H9 (cell line): ENCODE measurements at regions not wholly inside any gene's neighbourhood (a gene's known extent, or its start where the extent isn't known, plus 50 kb on each side); places are given as distances from the start of the nearest gene placed in this dataset.

Experiments used
- DNase-seq: peaks from one replicate; pipeline ENCODE4 v3.0.0-alpha.2; 2017
- H2AFZ ChIP-seq: one replicate; pipeline ENCODE4 v1.6.1; 2013; ENCODE audit warnings: mild to moderate bottlenecking, low read length, control low read depth, moderate library complexity
- H2AK5ac ChIP-seq: 2 replicates; pipeline ENCODE4 v1.6.1; 2013; ENCODE audit warnings: low read length, control low read depth, mixed read lengths; ENCODE audit not compliant: insufficient read length
- H2BK120ac ChIP-seq: one replicate; pipeline ENCODE4 v1.6.1; 2013; ENCODE audit warnings: low read depth, mild to moderate bottlenecking, low read length, control low read depth, inconsistent platforms; ENCODE audit not compliant: poor library complexity, severe bottlenecking
- H2BK12ac ChIP-seq: 2 replicates; pipeline ENCODE4 v1.6.1; 2013; ENCODE audit warnings: low read length, control low read depth, mixed read lengths, low read depth; ENCODE audit not compliant: insufficient read length
- H2BK15ac ChIP-seq: 2 replicates; pipeline ENCODE4 v1.6.1; 2013; ENCODE audit warnings: low read depth, low read length, control low read depth
- H2BK20ac ChIP-seq: one replicate; pipeline ENCODE4 v1.6.1; 2013; ENCODE audit warnings: low read depth, mild to moderate bottlenecking, low read length, control low read depth, inconsistent platforms; ENCODE audit not compliant: poor library complexity, severe bottlenecking
- H2BK5ac ChIP-seq: 2 replicates; pipeline ENCODE4 v1.6.1; 2013; ENCODE audit warnings: low read length, control low read depth, mixed read lengths; ENCODE audit not compliant: insufficient read length
- H3K14ac ChIP-seq: 2 replicates; pipeline ENCODE4 v1.6.1; 2013; ENCODE audit warnings: low read length, control low read depth; ENCODE audit not compliant: insufficient read depth
- H3K18ac ChIP-seq: 2 replicates; pipeline ENCODE4 v1.6.1; 2013; ENCODE audit warnings: low read depth, mild to moderate bottlenecking, mixed read lengths, low read length, control low read depth; ENCODE audit not compliant: insufficient read length
- H3K23ac ChIP-seq: 2 replicates; pipeline ENCODE4 v1.6.1; 2013; ENCODE audit warnings: low read length, control low read depth, mixed read lengths, low read depth; ENCODE audit not compliant: insufficient read length
- H3K23me2 ChIP-seq: 2 replicates; pipeline ENCODE4 v1.6.1; 2013; ENCODE audit warnings: low read depth, mild to moderate bottlenecking, mixed read lengths, low read length, control low read depth; ENCODE audit not compliant: insufficient read length, poor library complexity, severe bottlenecking
- H3K27ac ChIP-seq: 2 replicates; pipeline ENCODE4 v1.5.1; 2013; ENCODE audit warnings: low read length, control low read depth, mixed read lengths, low read depth; ENCODE audit not compliant: insufficient read length
- H3K27me3 ChIP-seq: 2 replicates; pipeline ENCODE4 v1.6.1; 2013; ENCODE audit warnings: low read length, control low read depth, inconsistent platforms; ENCODE audit not compliant: insufficient read depth
- H3K4ac ChIP-seq: 2 replicates; pipeline ENCODE4 v1.6.1; 2013; ENCODE audit warnings: low read depth, mild to moderate bottlenecking, control low read depth, inconsistent platforms, low read length, moderate library complexity
- H3K4me1 ChIP-seq: 2 replicates; pipeline ENCODE4 v1.6.1; 2013; ENCODE audit warnings: low read length, control low read depth, inconsistent platforms; ENCODE audit not compliant: insufficient read depth
- H3K4me2 ChIP-seq: 2 replicates; pipeline ENCODE4 v1.6.1; 2013; ENCODE audit warnings: low read length, control low read depth, mixed read lengths; ENCODE audit not compliant: insufficient read length, insufficient read depth
- H3K56ac ChIP-seq: 2 replicates; pipeline ENCODE4 v1.6.1; 2013; ENCODE audit warnings: low read depth, mild to moderate bottlenecking, mixed read lengths, low read length, control low read depth; ENCODE audit not compliant: insufficient read length
- H3K79me1 ChIP-seq: 2 replicates; pipeline ENCODE4 v1.6.1; 2013; ENCODE audit warnings: low read depth, mild to moderate bottlenecking, moderate library complexity, low read length, control low read depth, inconsistent platforms; ENCODE audit not compliant: insufficient read depth, poor library complexity, severe bottlenecking
- H3K79me2 ChIP-seq: 2 replicates; pipeline ENCODE4 v1.6.1; 2013; ENCODE audit warnings: low read length, control low read depth, inconsistent platforms; ENCODE audit not compliant: insufficient read depth
- H3K9ac ChIP-seq: 2 replicates; pipeline ENCODE4 v1.6.1; 2013; ENCODE audit warnings: low read length, control low read depth, mixed read lengths; ENCODE audit not compliant: insufficient read length; ENCODE audit errors: extremely low read depth
- H3K9me3 ChIP-seq: one replicate; pipeline ENCODE4 v1.6.1; 2013; ENCODE audit warnings: low read depth, low read length, inconsistent platforms; ENCODE audit not compliant: control insufficient read depth
- H3T11ph ChIP-seq: one replicate; pipeline ENCODE4 v1.6.1; 2013; ENCODE audit warnings: mild to moderate bottlenecking, low read length, control low read depth, inconsistent platforms
- H4K20me1 ChIP-seq: one replicate; pipeline ENCODE4 v1.6.1; 2013; ENCODE audit not compliant: control insufficient read depth, insufficient read length, insufficient read depth
- H4K5ac ChIP-seq: 2 replicates; pipeline ENCODE4 v1.6.1; 2013; ENCODE audit warnings: low read depth, mild to moderate bottlenecking, mixed read lengths, low read length, control low read depth; ENCODE audit not compliant: insufficient read length
- H4K8ac ChIP-seq: replicated peaks from 2 replicates; pipeline ENCODE4 v1.6.1; 2013; ENCODE audit warnings: low read length, control low read depth, mixed read lengths, low read depth; ENCODE audit not compliant: insufficient read length
- H4K91ac ChIP-seq: 2 replicates; pipeline ENCODE4 v1.6.1; 2013; ENCODE audit warnings: low read depth, mild to moderate bottlenecking, moderate library complexity, mixed read lengths, low read length, control low read depth; ENCODE audit not compliant: insufficient read length
- H3K27ac Mint-ChIP-seq, 3 experiments: 2 replicates in 2 of 3; 3 replicates in 1 of 3; pipeline ENCODE4 v1.8.0; 2020 to 2021; ENCODE audit warnings: mixed read lengths in 3 of 3, mild to moderate bottlenecking in 1 of 3, moderate library complexity in 1 of 3
- H3K27me3 Mint-ChIP-seq: 2 replicates; pipeline ENCODE4 v1.8.0; 2021; ENCODE audit warnings: low read depth, mild to moderate bottlenecking, moderate library complexity, mixed read lengths
- H3K36me3 Mint-ChIP-seq, 3 experiments: 2 replicates in 2 of 3; 3 replicates in 1 of 3; pipeline ENCODE4 v1.8.0; 2020 to 2021; ENCODE audit warnings: low read depth in 3 of 3, mixed read lengths in 3 of 3; ENCODE audit not compliant: insufficient read depth in 1 of 3
- H3K4me1 Mint-ChIP-seq, 2 experiments: 2 replicates each; pipeline ENCODE4 v1.8.0; 2020; ENCODE audit warnings: mixed read lengths in 2 of 2
- H3K4me3 Mint-ChIP-seq, 2 experiments: 2 replicates in 1 of 2; 3 replicates in 1 of 2; pipeline ENCODE4 v1.8.0; 2020 to 2021; ENCODE audit warnings: mild to moderate bottlenecking in 2 of 2, mixed read lengths in 2 of 2, moderate library complexity in 1 of 2
- H3K9me3 Mint-ChIP-seq, 2 experiments: 2 replicates in 1 of 2; 3 replicates in 1 of 2; pipeline ENCODE4 v1.8.0; 2020; ENCODE audit warnings: mild to moderate bottlenecking in 2 of 2, mixed read lengths in 2 of 2, moderate library complexity in 1 of 2
- WGBS: extraction: QIAGEN DNeasy Blood & Tissue Kit; methylation state at CpG from one replicate; pipeline ENCODE4 v1.1.7; 2013; ENCODE audit warnings: missing lambda C conversion rate, low lambda C conversion rate, mixed read lengths; ENCODE audit not compliant: insufficient read length; ENCODE audit errors: extremely low coverage; 5-methylcytosine and 5-hydroxymethylcytosine counted together
- TF ChIP-seq, protein P1 (sequence below): fragments of 200-600 bp; sonication (generic); conservative IDR thresholded peaks from 3 replicates; pipeline ENCODE4 v1.8.0; 2021; ENCODE audit warnings: antibody characterized with exemption, mild to moderate bottlenecking

- H3K79me1 ChIP-seq, result no peaks in the 10 kb centered on the region
- H3K79me2 ChIP-seq, result no peaks in the 10 kb centered on the region
- H3K23me2 ChIP-seq, result no peaks in the 10 kb centered on the region
- H3K9me3 ChIP-seq, result no peaks in the 10 kb centered on the region
- Mint-ChIP-seq H3K4me1 (peaks cover 2 to 5% of the 10 kb centered on the region in 2 experiments), H3K9me3 (peaks cover 8 to 10% of the 10 kb centered on the region in 2 experiments), H3K27me3 (no peaks in the 10 kb centered on the region), H3K27ac (no peak overlapping the region), H3K4me3 (no peak overlapping the region), H3K36me3 (peaks cover 3 to 23% (median 4%) of the 10 kb centered on the region in 3 experiments; a peak in 5 of 7 replicates)
- WGBS, result no CpG with 5 or more reads among the region's 3 CpGs
- no peak overlapping the region for H2BK20ac ChIP-seq
- no peak overlapping the region for H3K23ac ChIP-seq
- no peak overlapping the region for H3K4me2 ChIP-seq
- no peak overlapping the region for H3K18ac ChIP-seq
- H2AK5ac ChIP-seq, result no peak overlapping the region
- no peak overlapping the region for H2AFZ ChIP-seq
- H3K56ac ChIP-seq, result no peak overlapping the region
- no peak overlapping the region for H4K5ac ChIP-seq
- H4K8ac ChIP-seq, result no peak overlapping the region
- no peak overlapping the region for H3K27ac ChIP-seq
- H3K14ac ChIP-seq, result no peak overlapping the region
- H4K20me1 ChIP-seq, result no peaks in the 10 kb centered on the region
- H3K27me3 ChIP-seq, result no peaks in the 10 kb centered on the region
- TF ChIP-seq, protein P1, sequence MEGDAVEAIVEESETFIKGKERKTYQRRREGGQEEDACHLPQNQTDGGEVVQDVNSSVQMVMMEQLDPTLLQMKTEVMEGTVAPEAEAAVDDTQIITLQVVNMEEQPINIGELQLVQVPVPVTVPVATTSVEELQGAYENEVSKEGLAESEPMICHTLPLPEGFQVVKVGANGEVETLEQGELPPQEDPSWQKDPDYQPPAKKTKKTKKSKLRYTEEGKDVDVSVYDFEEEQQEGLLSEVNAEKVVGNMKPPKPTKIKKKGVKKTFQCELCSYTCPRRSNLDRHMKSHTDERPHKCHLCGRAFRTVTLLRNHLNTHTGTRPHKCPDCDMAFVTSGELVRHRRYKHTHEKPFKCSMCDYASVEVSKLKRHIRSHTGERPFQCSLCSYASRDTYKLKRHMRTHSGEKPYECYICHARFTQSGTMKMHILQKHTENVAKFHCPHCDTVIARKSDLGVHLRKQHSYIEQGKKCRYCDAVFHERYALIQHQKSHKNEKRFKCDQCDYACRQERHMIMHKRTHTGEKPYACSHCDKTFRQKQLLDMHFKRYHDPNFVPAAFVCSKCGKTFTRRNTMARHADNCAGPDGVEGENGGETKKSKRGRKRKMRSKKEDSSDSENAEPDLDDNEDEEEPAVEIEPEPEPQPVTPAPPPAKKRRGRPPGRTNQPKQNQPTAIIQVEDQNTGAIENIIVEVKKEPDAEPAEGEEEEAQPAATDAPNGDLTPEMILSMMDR, result no peak
- DNase-seq, result no peak
- H2BK120ac ChIP-seq, result no peak overlapping the region
- H3K4me1 ChIP-seq, result no peaks in the 10 kb centered on the region
- H2BK15ac ChIP-seq, result no peak overlapping the region
- H3K9ac ChIP-seq, result no peak overlapping the region
- no peak overlapping the region for H2BK5ac ChIP-seq
- no peak overlapping the region for H3T11ph ChIP-seq
- no peak overlapping the region for H3K4ac ChIP-seq
- no peak overlapping the region for H4K91ac ChIP-seq
- no peak overlapping the region for H2BK12ac ChIP-seq
These were observed 850.1 kb downstream of the TRIML1 start for GRCh38 chr4:188989371-188989770.
